Panc1 (cell line): ENCODE measurements at regions not wholly inside any gene's neighbourhood (a gene's known extent, or its start where the extent isn't known, plus 50 kb on each side); places are given as distances from the start of the nearest gene placed in this dataset.

ENCODE experiments used
- ATAC-seq: fragments of 200-7000 bp; cut with Tn5 transposase; 2 replicates; pipeline ENCODE4 v1.9.1; 2020; ENCODE audit warnings: mild to moderate bottlenecking, moderate library complexity
- BruUV-seq: library from RNA; stranded (reverse); fragments of 400-500 nt; replicated peaks from 2 replicates; lab custom pipeline; 2021; lab: Mats Ljungman, UMichigan
- CTCF ChIA-PET: fragments of 300-600 bp; sonication (Branson Sonifier 250); formaldehyde crosslinking; loops from one replicate; lab custom pipeline; 2022; ENCODE audit warnings: antibody characterized with exemption; lab: Charles Lee
- POLR2A ChIA-PET: fragments of 300-600 bp; sonication (Branson Sonifier 250); formaldehyde crosslinking; loops from one replicate; lab custom pipeline; 2022; ENCODE audit warnings: antibody characterized with exemption; lab: Charles Lee
- DNase-seq: peaks from one replicate; pipeline ENCODE4 v3.0.0-alpha.2; 2010; ENCODE audit warnings: low read depth, low spot score
- H3K27ac ChIP-seq: 2 replicates; pipeline ENCODE4 v1.5.1; 2011; ENCODE audit warnings: mild to moderate bottlenecking, low read length, inconsistent platforms
- H3K27me3 ChIP-seq: fragments of 200-500 bp; sonication (Bioruptor generic); 2 replicates; pipeline ENCODE4 v1.6.0; 2014; ENCODE audit warnings: low read length, inconsistent platforms; ENCODE audit not compliant: control insufficient read depth, insufficient read depth
- H3K36me3 ChIP-seq: fragments of 200-500 bp; sonication (Bioruptor generic); 2 replicates; pipeline ENCODE4 v1.5.1; 2014; ENCODE audit warnings: inconsistent platforms, mild to moderate bottlenecking, low read length, moderate library complexity; ENCODE audit not compliant: control insufficient read depth, insufficient read depth
- H3K4me1 ChIP-seq: 2 replicates; pipeline ENCODE4 v1.5.1; 2011; ENCODE audit warnings: inconsistent platforms, mild to moderate bottlenecking, low read length, moderate library complexity; ENCODE audit not compliant: control insufficient read depth, insufficient read depth
- H3K4me3 ChIP-seq, 2 experiments: 2 replicates each; pipeline ENCODE4 v1.5.1; 2011 to 2012; ENCODE audit warnings: low read depth in 2 of 2, low read length in 2 of 2, mild to moderate bottlenecking in 2 of 2, inconsistent platforms in 1 of 2, moderate library complexity in 1 of 2
- H3K9me3 ChIP-seq: fragments of 200-500 bp; sonication (Bioruptor generic); 2 replicates; pipeline ENCODE4 v1.5.1; 2014; ENCODE audit warnings: low read depth, mild to moderate bottlenecking, inconsistent platforms, low read length, moderate library complexity; ENCODE audit not compliant: control insufficient read depth, insufficient read depth
- CTCF ChIP-seq: fragments of 450-650 bp; IDR thresholded peaks from 2 replicates; pipeline ENCODE4 v1.5.1; 2017; ENCODE audit warnings: mild to moderate bottlenecking
- POLR2AphosphoS5 ChIP-seq: IDR thresholded peaks from 2 replicates; pipeline ENCODE4 v1.6.1; 2012; ENCODE audit warnings: mild to moderate bottlenecking, low read depth, low read length, moderate library complexity
- REST ChIP-seq, 2 experiments: IDR thresholded peaks; 2 replicates each; pipeline ENCODE4 v1.6.1; 2011 to 2012; ENCODE audit warnings: low read depth in 2 of 2, control low read depth in 1 of 2, low read length in 1 of 2, mild to moderate bottlenecking in 1 of 2, moderate library complexity in 1 of 2; ENCODE audit not compliant: insufficient read depth in 1 of 2
- SIN3A ChIP-seq: IDR thresholded peaks from 2 replicates; pipeline ENCODE4 v1.6.1; 2012; ENCODE audit warnings: low read depth, mild to moderate bottlenecking, low read length, moderate library complexity, borderline replicate concordance; ENCODE audit not compliant: insufficient read depth
- TCF7L2 ChIP-seq: IDR thresholded peaks from 2 replicates; pipeline ENCODE4 v1.6.1; 2011; ENCODE audit warnings: mild to moderate bottlenecking, low read depth, low read length, inconsistent platforms
- in situ Hi-C: cut with HindIII; loops from 2 replicates; pipeline ENCODE4 v1.10.0; 2016; ENCODE audit warnings: low sequenced_read_pairs, low pct_unique_long_range_greater_than_20kb
- intact Hi-C: fragments of 100-400 bp; cut with micrococcal nuclease; formaldehyde crosslinking; loops from one replicate; pipeline ENCODE4 v1.10.0; 2022; ENCODE audit not compliant: unreplicated experiment

- no peak for TF ChIP-seq REST (IDR thresholded peaks at IDR 0.05; ENCODE audit: insufficient read depth in 1 of 2, low read depth in 2 of 2, low read length in 1 of 2)
- no peak for TF ChIP-seq CTCF
- TF ChIP-seq TCF7L2, result no peak
- TF ChIP-seq POLR2AphosphoS5, result no peak
- no peak for TF ChIP-seq SIN3A
- Histone ChIP-seq H3K4me3 (no peak overlapping the region), H3K4me1 (no peaks in the 10 kb centered on the region), H3K27me3 (no peaks in the 10 kb centered on the region), H3K9me3 (no peaks in the 10 kb centered on the region), H3K36me3 (no peaks in the 10 kb centered on the region), H3K27ac (no peak overlapping the region)
- ChIA-PET POLR2A (no interaction called here), CTCF (no interaction called here)
- BruUV-seq, result no TSS peak
- ATAC-seq (no peak), DNase-seq (no peak)
- intact Hi-C loops, result no loop called here
- in situ Hi-C loops, result no loop called here
Observed at GRCh38 chr13:54018485-54018884, 989.9 kb downstream of the OLFM4 start.

GRCh38 chr13:54029226-54029625 lies 1000.6 kb downstream of the OLFM4 start:
- Histone ChIP-seq H3K36me3 (no peaks in the 10 kb centered on the region), H3K9me3 (no peaks in the 10 kb centered on the region), H3K27ac (no peak overlapping the region), H3K4me3 (no peak overlapping the region), H3K4me1 (no peaks in the 10 kb centered on the region), H3K27me3 (no peaks in the 10 kb centered on the region)
- intact Hi-C loops (no loop called here), in situ Hi-C loops (no loop called here)
- no peak for DNase-seq
- ATAC-seq, result no peak
- BruUV-seq, result no TSS peak
- TF ChIP-seq REST (IDR thresholded peaks at IDR 0.05; ENCODE audit: insufficient read depth in 1 of 2, low read depth in 2 of 2, low read length in 1 of 2) (no peak), CTCF (no peak), POLR2AphosphoS5 (no peak), SIN3A (no peak), TCF7L2 (no peak)
- ChIA-PET POLR2A (no interaction called here), CTCF (no interaction called here)
